HCT116 (cell line): ENCODE measurements at regions not wholly inside any gene's neighbourhood (a gene's known extent, or its start where the extent isn't known, plus 50 kb on each side); places are given as distances from the start of the nearest gene placed in this dataset.

Source experiments
- ATAC-seq: fragments of 200-7000 bp; cut with Tn5 transposase; 2 replicates; pipeline ENCODE4 v1.9.1; 2020; ENCODE audit warnings: mild to moderate bottlenecking, moderate library complexity
- BruUV-seq: library from RNA; stranded (reverse); fragments of 400-500 nt; replicated peaks from 2 replicates; lab custom pipeline; 2021; lab: Mats Ljungman, UMichigan
- CTCF ChIA-PET: fragments of 300-600 bp; sonication (Branson Sonifier 250); formaldehyde crosslinking; loops from one replicate; lab custom pipeline; 2021; ENCODE audit warnings: antibody characterized with exemption; lab: Charles Lee
- POLR2A ChIA-PET: fragments of 300-600, 350-600 bp; sonication (Branson Sonifier 250); formaldehyde crosslinking; loops from one replicate; lab custom pipeline; 2021; ENCODE audit warnings: antibody characterized with exemption; lab: Charles Lee
- RAD21 ChIA-PET, 2 experiments: fragments of 300-600 bp; sonication (Branson Sonifier 250); formaldehyde crosslinking; loops; one replicate each; lab custom pipeline; 2023; ENCODE audit warnings: low total read pairs in 2 of 2; ENCODE audit not compliant: uncharacterized antibody in 2 of 2, unreplicated experiment in 2 of 2, low non-redundant PET in 1 of 2; lab: Charles Lee
- DNase-seq: peaks from one replicate; pipeline ENCODE4 v3.0.0-alpha.2; 2010; ENCODE audit warnings: low read depth, low spot score
- H2AFZ ChIP-seq: fragments of 200-600 bp; shearing (Covaris generic), sonication (generic); 2 replicates; pipeline ENCODE4 v1.6.1; 2017; ENCODE audit warnings: low read depth, mixed run types, mixed read lengths, antibody characterized with exemption, low read length; ENCODE audit not compliant: poor library complexity, severe bottlenecking
- H3K27ac ChIP-seq: 2 replicates; pipeline ENCODE4 v1.5.1; 2012; ENCODE audit warnings: low read depth, low read length
- H3K27me3 ChIP-seq: fragments of 200-600 bp; sonication (generic); 2 replicates; pipeline ENCODE4 v1.6.1; 2016; ENCODE audit warnings: mixed run types, low read length, mixed read lengths; ENCODE audit not compliant: insufficient read depth
- H3K36me3 ChIP-seq, 2 experiments: fragments of 200-500 bp in 1 of 2; fragments of 200-600 bp in 1 of 2; sonication (Bioruptor generic) in 1 of 2; sonication (generic) in 1 of 2; 2 replicates each; pipeline versions ENCODE4 v1.5.1 to v1.6.1; 2014 to 2016; ENCODE audit warnings: low read length in 2 of 2, inconsistent platforms in 1 of 2, mixed read lengths in 1 of 2, mixed run types in 1 of 2; ENCODE audit not compliant: insufficient read depth in 2 of 2, control insufficient read depth in 1 of 2
- H3K4me1 ChIP-seq, 2 experiments: fragments of 200-600 bp in 1 of 2; sonication (generic) in 1 of 2; 2 replicates each; pipeline versions ENCODE4 v1.5.1 to v1.6.1; 2012 to 2017; ENCODE audit warnings: low read length in 2 of 2, inconsistent platforms in 1 of 2, mild to moderate bottlenecking in 1 of 2, mixed read lengths in 1 of 2, mixed run types in 1 of 2, moderate library complexity in 1 of 2; ENCODE audit not compliant: insufficient read depth in 2 of 2, control insufficient read depth in 1 of 2
- H3K4me2 ChIP-seq: fragments of 200-600 bp; sonication (generic); 2 replicates; pipeline ENCODE4 v1.6.1; 2017; ENCODE audit warnings: mixed run types, low read length, mixed read lengths
- H3K4me3 ChIP-seq, 2 experiments: fragments of 200-600 bp in 1 of 2; sonication (generic) in 1 of 2; replicated peaks in 1 of 2; 2 replicates each; pipeline ENCODE4 v1.5.1; 2011 to 2016; ENCODE audit warnings: low read length in 2 of 2, control low read depth in 1 of 2, low read depth in 1 of 2, mild to moderate bottlenecking in 1 of 2, mixed read lengths in 1 of 2, mixed run types in 1 of 2
- H3K79me2 ChIP-seq: fragments of 200-600 bp; sonication (generic); 2 replicates; pipeline ENCODE4 v1.6.1; 2017; ENCODE audit warnings: mild to moderate bottlenecking, mixed run types, low read length, moderate library complexity, mixed read lengths; ENCODE audit not compliant: insufficient read depth
- H3K9ac ChIP-seq: fragments of 200-600 bp; sonication (generic); 2 replicates; pipeline ENCODE4 v1.6.1; 2016; ENCODE audit warnings: low read length, mixed read lengths
- H3K9me2 ChIP-seq: fragments of 200-600 bp; sonication (generic), shearing (Covaris generic); 2 replicates; pipeline ENCODE4 v1.6.1; 2017; ENCODE audit warnings: mixed run types, mild to moderate bottlenecking, moderate library complexity; ENCODE audit not compliant: insufficient read depth
- H3K9me3 ChIP-seq, 2 experiments: fragments of 200-500 bp in 1 of 2; fragments of 200-600 bp in 1 of 2; sonication (Bioruptor generic) in 1 of 2; sonication (generic) in 1 of 2; 2 replicates each; pipeline ENCODE4 v1.6.1; 2014 to 2017; ENCODE audit warnings: low read length in 2 of 2, mixed read lengths in 2 of 2, inconsistent platforms in 1 of 2, low read depth in 1 of 2, mild to moderate bottlenecking in 1 of 2, mixed run types in 1 of 2, moderate library complexity in 1 of 2; ENCODE audit not compliant: control insufficient read depth in 1 of 2, insufficient read depth in 1 of 2
- H4K20me1 ChIP-seq: fragments of 200-600 bp; sonication (generic), shearing (Covaris generic); 2 replicates; pipeline ENCODE4 v1.6.1; 2017; ENCODE audit warnings: mixed run types, mild to moderate bottlenecking, moderate library complexity; ENCODE audit not compliant: insufficient read depth
- CTCF ChIP-seq, 3 experiments: fragments of 200-600 bp in 1 of 3; sonication (generic) in 1 of 3; IDR thresholded peaks in 2 of 3; conservative IDR thresholded peaks in 1 of 3; 2 replicates each; pipeline ENCODE4 v1.5.1; 2012 to 2017; ENCODE audit warnings: low read depth in 2 of 3, low read length in 2 of 3, antibody characterized with exemption in 1 of 3, borderline replicate concordance in 1 of 3, control low read depth in 1 of 3, mild to moderate bottlenecking in 1 of 3, mixed read lengths in 1 of 3, mixed run types in 1 of 3, moderate library complexity in 1 of 3; ENCODE audit not compliant: insufficient read depth in 1 of 3
- JUND ChIP-seq: IDR thresholded peaks from 2 replicates; pipeline ENCODE4 v1.6.1; 2012
- POLR2AphosphoS5 ChIP-seq: IDR thresholded peaks from 2 replicates; pipeline ENCODE4 v1.6.1; 2011; ENCODE audit warnings: mild to moderate bottlenecking, low read depth, low read length, moderate library complexity
- RAD21 ChIP-seq: IDR thresholded peaks from 2 replicates; pipeline ENCODE4 v1.6.1; 2012; ENCODE audit warnings: low read depth, mild to moderate bottlenecking
- REST ChIP-seq: IDR thresholded peaks from 2 replicates; pipeline ENCODE4 v1.6.1; 2012; ENCODE audit warnings: low read depth
- SIN3A ChIP-seq: IDR thresholded peaks from 2 replicates; pipeline ENCODE4 v1.6.1; 2012; ENCODE audit warnings: low read depth
- YY1 ChIP-seq: IDR thresholded peaks from 2 replicates; pipeline ENCODE4 v1.6.1; 2011; ENCODE audit warnings: low read length, low read depth, moderate library complexity, mild to moderate bottlenecking; ENCODE audit not compliant: insufficient replicate concordance; ENCODE audit errors: extremely low read depth
- ZFX ChIP-seq: fragments of 450-650 bp; IDR thresholded peaks from 2 replicates; pipeline ENCODE4 v1.6.1; 2017
- ZNF274 ChIP-seq: fragments of 200-500 bp; sonication (Bioruptor generic); IDR thresholded peaks from 2 replicates; pipeline ENCODE4 v1.6.1; 2014; ENCODE audit warnings: mild to moderate bottlenecking, low read depth, low read length, inconsistent platforms
- intact Hi-C: fragments of 100-400 bp; cut with micrococcal nuclease; formaldehyde crosslinking; loops from 2 replicates; pipeline ENCODE4 v1.10.0; 2022
- TF ChIP-seq, protein P1 (sequence below): IDR thresholded peaks from 2 replicates; pipeline ENCODE4 v1.6.1; 2012
- TF ChIP-seq, protein P2 (sequence below): IDR thresholded peaks from 2 replicates; pipeline ENCODE4 v1.6.1; 2011; ENCODE audit warnings: mild to moderate bottlenecking, low read length, moderate library complexity; ENCODE audit not compliant: insufficient replicate concordance; ENCODE audit errors: extremely low read depth

DNA sequence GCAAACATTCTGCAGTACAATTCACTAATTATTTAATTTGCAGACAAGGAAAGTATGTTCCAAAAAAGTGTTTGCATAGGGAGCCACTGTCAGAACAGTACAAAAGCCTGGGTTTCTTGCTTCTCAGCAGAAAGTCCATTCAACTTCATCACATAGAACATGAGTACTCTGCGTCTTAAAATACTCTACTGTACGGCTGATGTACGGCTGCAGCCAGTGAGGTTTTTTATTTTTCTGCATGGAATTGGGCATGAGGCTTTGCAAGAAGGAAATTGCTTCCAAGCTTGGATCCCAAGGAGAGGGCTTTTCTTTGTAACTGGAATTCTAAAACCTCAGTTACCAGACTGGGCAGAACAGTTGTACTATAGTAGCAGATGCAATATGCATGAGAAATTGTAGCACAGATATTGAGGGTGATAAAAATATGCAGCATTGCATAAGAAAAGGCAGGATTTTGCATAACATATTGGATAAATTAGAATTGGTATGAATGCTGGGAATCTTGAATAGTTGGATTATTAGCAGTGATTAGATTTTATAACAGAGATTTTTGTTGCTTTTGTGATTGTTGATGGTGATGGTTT lies 178.1 kb upstream of the CDH9 start (continued):
- TF ChIP-seq, protein P1, sequence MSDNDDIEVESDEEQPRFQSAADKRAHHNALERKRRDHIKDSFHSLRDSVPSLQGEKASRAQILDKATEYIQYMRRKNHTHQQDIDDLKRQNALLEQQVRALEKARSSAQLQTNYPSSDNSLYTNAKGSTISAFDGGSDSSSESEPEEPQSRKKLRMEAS, result no peak
- TF ChIP-seq, all 23 proteins: peak for 0

DNA sequence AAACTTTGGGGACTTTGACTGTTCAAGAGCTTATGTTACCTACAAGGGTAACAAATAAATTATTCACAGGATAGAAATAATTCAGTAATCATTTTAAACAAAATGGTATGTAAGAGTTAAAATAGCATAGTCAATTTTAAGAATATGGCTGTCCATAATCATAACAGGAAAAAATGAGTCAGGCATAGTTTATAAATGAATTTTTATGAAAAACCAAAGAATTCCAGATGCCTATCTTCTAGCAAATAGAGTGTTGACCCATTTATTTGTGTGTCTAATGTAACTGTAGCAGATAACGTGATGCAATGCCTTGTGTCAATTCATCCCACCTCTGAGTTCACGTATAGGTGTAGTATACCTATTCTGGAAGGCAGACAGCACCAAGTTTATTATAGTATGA lies 169.7 kb upstream of the CDH9 start:
- TF ChIP-seq JUND, result no peak
- TF ChIP-seq RAD21, result no peak
- no peak for TF ChIP-seq ZFX
- TF ChIP-seq, protein P2, sequence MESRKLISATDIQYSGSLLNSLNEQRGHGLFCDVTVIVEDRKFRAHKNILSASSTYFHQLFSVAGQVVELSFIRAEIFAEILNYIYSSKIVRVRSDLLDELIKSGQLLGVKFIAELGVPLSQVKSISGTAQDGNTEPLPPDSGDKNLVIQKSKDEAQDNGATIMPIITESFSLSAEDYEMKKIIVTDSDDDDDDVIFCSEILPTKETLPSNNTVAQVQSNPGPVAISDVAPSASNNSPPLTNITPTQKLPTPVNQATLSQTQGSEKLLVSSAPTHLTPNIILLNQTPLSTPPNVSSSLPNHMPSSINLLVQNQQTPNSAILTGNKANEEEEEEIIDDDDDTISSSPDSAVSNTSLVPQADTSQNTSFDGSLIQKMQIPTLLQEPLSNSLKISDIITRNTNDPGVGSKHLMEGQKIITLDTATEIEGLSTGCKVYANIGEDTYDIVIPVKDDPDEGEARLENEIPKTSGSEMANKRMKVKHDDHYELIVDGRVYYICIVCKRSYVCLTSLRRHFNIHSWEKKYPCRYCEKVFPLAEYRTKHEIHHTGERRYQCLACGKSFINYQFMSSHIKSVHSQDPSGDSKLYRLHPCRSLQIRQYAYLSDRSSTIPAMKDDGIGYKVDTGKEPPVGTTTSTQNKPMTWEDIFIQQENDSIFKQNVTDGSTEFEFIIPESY, result no peak
- TF ChIP-seq CTCF (IDR thresholded peaks at IDR 0.05 in 2 of 3, conservative IDR thresholded peaks at IDR 0.05 in 1 of 3; ENCODE audit: borderline replicate concordance in 1 of 3, insufficient read depth in 1 of 3, low read depth in 2 of 3, low read length in 2 of 3), result no peak
- TF ChIP-seq ZNF274, result no peak
- no peak for TF ChIP-seq YY1
- no peak for TF ChIP-seq SIN3A
- TF ChIP-seq REST, result no peak
- no peak for TF ChIP-seq POLR2AphosphoS5
- ChIA-PET CTCF (no interaction called here), RAD21 (no interaction called here), POLR2A (no interaction called here)
- H2AFZ ChIP-seq, result no peak overlapping the region
- H4K20me1 ChIP-seq, result no peaks in the 10 kb centered on the region
- no peaks in the 10 kb centered on the region for H3K27me3 ChIP-seq
- DNase-seq (no peak), ATAC-seq (no peak)
- no peaks in the 10 kb centered on the region for H3K36me3 ChIP-seq
- BruUV-seq, result no TSS peak
- intact Hi-C loops, result no loop called here
- no peak overlapping the region for H3K4me2 ChIP-seq
- no peaks in the 10 kb centered on the region for H3K4me1 ChIP-seq
- no peaks in the 10 kb centered on the region for H3K9me2 ChIP-seq
- H3K9me3 ChIP-seq, result peaks cover 6 to 13% of the 10 kb centered on the region in 2 experiments; a peak in 2 of 4 replicates
- no peak overlapping the region for H3K9ac ChIP-seq
- H3K27ac ChIP-seq, result no peak overlapping the region
- H3K79me2 ChIP-seq, result no peaks in the 10 kb centered on the region
- H3K4me3 ChIP-seq, result no peak overlapping the region
